H9 (cell line): ENCODE measurements at regions not wholly inside any gene's neighbourhood (a gene's known extent, or its start where the extent isn't known, plus 50 kb on each side); places are given as distances from the start of the nearest gene placed in this dataset.

Experiments
- DNase-seq: peaks from one replicate; pipeline ENCODE4 v3.0.0-alpha.2; 2017
- H2AFZ ChIP-seq: one replicate; pipeline ENCODE4 v1.6.1; 2013; ENCODE audit warnings: mild to moderate bottlenecking, low read length, control low read depth, moderate library complexity
- H2AK5ac ChIP-seq: 2 replicates; pipeline ENCODE4 v1.6.1; 2013; ENCODE audit warnings: low read length, control low read depth, mixed read lengths; ENCODE audit not compliant: insufficient read length
- H2BK120ac ChIP-seq: one replicate; pipeline ENCODE4 v1.6.1; 2013; ENCODE audit warnings: low read depth, mild to moderate bottlenecking, low read length, control low read depth, inconsistent platforms; ENCODE audit not compliant: poor library complexity, severe bottlenecking
- H2BK12ac ChIP-seq: 2 replicates; pipeline ENCODE4 v1.6.1; 2013; ENCODE audit warnings: low read length, control low read depth, mixed read lengths, low read depth; ENCODE audit not compliant: insufficient read length
- H2BK15ac ChIP-seq: 2 replicates; pipeline ENCODE4 v1.6.1; 2013; ENCODE audit warnings: low read depth, low read length, control low read depth
- H2BK20ac ChIP-seq: one replicate; pipeline ENCODE4 v1.6.1; 2013; ENCODE audit warnings: low read depth, mild to moderate bottlenecking, low read length, control low read depth, inconsistent platforms; ENCODE audit not compliant: poor library complexity, severe bottlenecking
- H2BK5ac ChIP-seq: 2 replicates; pipeline ENCODE4 v1.6.1; 2013; ENCODE audit warnings: low read length, control low read depth, mixed read lengths; ENCODE audit not compliant: insufficient read length
- H3K14ac ChIP-seq: 2 replicates; pipeline ENCODE4 v1.6.1; 2013; ENCODE audit warnings: low read length, control low read depth; ENCODE audit not compliant: insufficient read depth
- H3K18ac ChIP-seq: 2 replicates; pipeline ENCODE4 v1.6.1; 2013; ENCODE audit warnings: low read depth, mild to moderate bottlenecking, mixed read lengths, low read length, control low read depth; ENCODE audit not compliant: insufficient read length
- H3K23ac ChIP-seq: 2 replicates; pipeline ENCODE4 v1.6.1; 2013; ENCODE audit warnings: low read length, control low read depth, mixed read lengths, low read depth; ENCODE audit not compliant: insufficient read length
- H3K23me2 ChIP-seq: 2 replicates; pipeline ENCODE4 v1.6.1; 2013; ENCODE audit warnings: low read depth, mild to moderate bottlenecking, mixed read lengths, low read length, control low read depth; ENCODE audit not compliant: insufficient read length, poor library complexity, severe bottlenecking
- H3K27ac ChIP-seq: 2 replicates; pipeline ENCODE4 v1.5.1; 2013; ENCODE audit warnings: low read length, control low read depth, mixed read lengths, low read depth; ENCODE audit not compliant: insufficient read length
- H3K27me3 ChIP-seq: 2 replicates; pipeline ENCODE4 v1.6.1; 2013; ENCODE audit warnings: low read length, control low read depth, inconsistent platforms; ENCODE audit not compliant: insufficient read depth
- H3K4ac ChIP-seq: 2 replicates; pipeline ENCODE4 v1.6.1; 2013; ENCODE audit warnings: low read depth, mild to moderate bottlenecking, control low read depth, inconsistent platforms, low read length, moderate library complexity
- H3K4me1 ChIP-seq: 2 replicates; pipeline ENCODE4 v1.6.1; 2013; ENCODE audit warnings: low read length, control low read depth, inconsistent platforms; ENCODE audit not compliant: insufficient read depth
- H3K4me2 ChIP-seq: 2 replicates; pipeline ENCODE4 v1.6.1; 2013; ENCODE audit warnings: low read length, control low read depth, mixed read lengths; ENCODE audit not compliant: insufficient read length, insufficient read depth
- H3K56ac ChIP-seq: 2 replicates; pipeline ENCODE4 v1.6.1; 2013; ENCODE audit warnings: low read depth, mild to moderate bottlenecking, mixed read lengths, low read length, control low read depth; ENCODE audit not compliant: insufficient read length
- H3K79me1 ChIP-seq: 2 replicates; pipeline ENCODE4 v1.6.1; 2013; ENCODE audit warnings: low read depth, mild to moderate bottlenecking, moderate library complexity, low read length, control low read depth, inconsistent platforms; ENCODE audit not compliant: insufficient read depth, poor library complexity, severe bottlenecking
- H3K79me2 ChIP-seq: 2 replicates; pipeline ENCODE4 v1.6.1; 2013; ENCODE audit warnings: low read length, control low read depth, inconsistent platforms; ENCODE audit not compliant: insufficient read depth
- H3K9ac ChIP-seq: 2 replicates; pipeline ENCODE4 v1.6.1; 2013; ENCODE audit warnings: low read length, control low read depth, mixed read lengths; ENCODE audit not compliant: insufficient read length; ENCODE audit errors: extremely low read depth
- H3K9me3 ChIP-seq: one replicate; pipeline ENCODE4 v1.6.1; 2013; ENCODE audit warnings: low read depth, low read length, inconsistent platforms; ENCODE audit not compliant: control insufficient read depth
- H3T11ph ChIP-seq: one replicate; pipeline ENCODE4 v1.6.1; 2013; ENCODE audit warnings: mild to moderate bottlenecking, low read length, control low read depth, inconsistent platforms
- H4K20me1 ChIP-seq: one replicate; pipeline ENCODE4 v1.6.1; 2013; ENCODE audit not compliant: control insufficient read depth, insufficient read length, insufficient read depth
- H4K5ac ChIP-seq: 2 replicates; pipeline ENCODE4 v1.6.1; 2013; ENCODE audit warnings: low read depth, mild to moderate bottlenecking, mixed read lengths, low read length, control low read depth; ENCODE audit not compliant: insufficient read length
- H4K8ac ChIP-seq: replicated peaks from 2 replicates; pipeline ENCODE4 v1.6.1; 2013; ENCODE audit warnings: low read length, control low read depth, mixed read lengths, low read depth; ENCODE audit not compliant: insufficient read length
- H4K91ac ChIP-seq: 2 replicates; pipeline ENCODE4 v1.6.1; 2013; ENCODE audit warnings: low read depth, mild to moderate bottlenecking, moderate library complexity, mixed read lengths, low read length, control low read depth; ENCODE audit not compliant: insufficient read length
- H3K27ac Mint-ChIP-seq, 3 experiments: 2 replicates in 2 of 3; 3 replicates in 1 of 3; pipeline ENCODE4 v1.8.0; 2020 to 2021; ENCODE audit warnings: mixed read lengths in 3 of 3, mild to moderate bottlenecking in 1 of 3, moderate library complexity in 1 of 3
- H3K27me3 Mint-ChIP-seq: 2 replicates; pipeline ENCODE4 v1.8.0; 2021; ENCODE audit warnings: low read depth, mild to moderate bottlenecking, moderate library complexity, mixed read lengths
- H3K36me3 Mint-ChIP-seq, 3 experiments: 2 replicates in 2 of 3; 3 replicates in 1 of 3; pipeline ENCODE4 v1.8.0; 2020 to 2021; ENCODE audit warnings: low read depth in 3 of 3, mixed read lengths in 3 of 3; ENCODE audit not compliant: insufficient read depth in 1 of 3
- H3K4me1 Mint-ChIP-seq, 2 experiments: 2 replicates each; pipeline ENCODE4 v1.8.0; 2020; ENCODE audit warnings: mixed read lengths in 2 of 2
- H3K4me3 Mint-ChIP-seq, 2 experiments: 2 replicates in 1 of 2; 3 replicates in 1 of 2; pipeline ENCODE4 v1.8.0; 2020 to 2021; ENCODE audit warnings: mild to moderate bottlenecking in 2 of 2, mixed read lengths in 2 of 2, moderate library complexity in 1 of 2
- H3K9me3 Mint-ChIP-seq, 2 experiments: 2 replicates in 1 of 2; 3 replicates in 1 of 2; pipeline ENCODE4 v1.8.0; 2020; ENCODE audit warnings: mild to moderate bottlenecking in 2 of 2, mixed read lengths in 2 of 2, moderate library complexity in 1 of 2
- WGBS: extraction: QIAGEN DNeasy Blood & Tissue Kit; methylation state at CpG from one replicate; pipeline ENCODE4 v1.1.7; 2013; ENCODE audit warnings: missing lambda C conversion rate, low lambda C conversion rate, mixed read lengths; ENCODE audit not compliant: insufficient read length; ENCODE audit errors: extremely low coverage; 5-methylcytosine and 5-hydroxymethylcytosine counted together
- TF ChIP-seq, protein P1 (sequence below): fragments of 200-600 bp; sonication (generic); conservative IDR thresholded peaks from 3 replicates; pipeline ENCODE4 v1.8.0; 2021; ENCODE audit warnings: antibody characterized with exemption, mild to moderate bottlenecking

DNA sequence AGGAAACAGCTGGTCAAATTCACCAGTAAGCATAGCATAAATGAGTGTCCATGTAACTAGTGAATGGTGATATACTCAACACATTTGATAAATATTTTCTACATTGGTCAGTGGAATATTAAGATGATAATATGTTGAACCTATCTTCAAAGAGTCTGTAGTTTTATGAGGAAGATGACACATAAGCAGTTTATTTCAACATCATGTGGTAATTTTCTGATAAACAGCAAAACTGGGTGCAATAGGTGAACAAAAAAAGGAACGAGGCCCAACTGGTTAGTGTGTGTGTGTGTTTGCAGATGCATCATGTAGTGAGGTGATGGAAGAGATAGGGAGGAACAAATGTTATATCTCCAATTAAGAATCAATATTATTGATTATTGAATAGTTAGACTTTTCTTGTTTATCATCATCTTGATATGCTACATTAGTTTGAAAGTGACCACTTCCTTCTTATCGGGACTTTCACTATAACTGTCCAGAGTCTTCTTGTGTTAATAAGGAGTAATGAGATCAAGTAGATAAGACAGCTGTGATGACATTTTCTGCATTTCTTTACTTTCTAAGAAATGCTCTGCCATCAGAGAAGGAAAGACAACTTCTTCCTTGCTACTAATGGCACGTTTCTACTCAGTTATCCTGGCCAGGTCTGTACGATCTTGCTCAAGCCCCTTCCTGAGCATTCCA lies 270.7 kb downstream of the ETS1 start:
- Histone ChIP-seq H3K27ac (no peak overlapping the region), H3K9me3 (peaks cover 8% of the 10 kb centered on the region), H3K79me1 (no peaks in the 10 kb centered on the region), H3K4me2 (no peak overlapping the region), H2AK5ac (no peak overlapping the region), H3K18ac (no peak overlapping the region), H4K5ac (no peak overlapping the region), H3K27me3 (no peaks in the 10 kb centered on the region), H2BK15ac (no peak overlapping the region), H3K23ac (no peak overlapping the region), H3T11ph (no peak overlapping the region), H4K91ac (no peak overlapping the region), H3K4me1 (no peaks in the 10 kb centered on the region), H4K20me1 (no peaks in the 10 kb centered on the region), H2BK20ac (no peak overlapping the region), H3K14ac (no peak overlapping the region), H2BK5ac (no peak overlapping the region), H3K23me2 (no peaks in the 10 kb centered on the region), H3K9ac (no peak overlapping the region), H3K79me2 (no peaks in the 10 kb centered on the region), H2BK12ac (no peak overlapping the region), H3K56ac (no peak overlapping the region), H4K8ac (no peak overlapping the region), H2AFZ (no peak overlapping the region), H2BK120ac (no peak overlapping the region), H3K4ac (no peak overlapping the region)
- WGBS = no CpG with 5 or more reads among the region's 4 CpGs
- DNase-seq = no peak
- H3K27ac Mint-ChIP-seq = no peak overlapping the region
- H3K9me3 Mint-ChIP-seq = peaks cover 18 to 19% of the 10 kb centered on the region in 2 experiments
- TF ChIP-seq, protein P1, sequence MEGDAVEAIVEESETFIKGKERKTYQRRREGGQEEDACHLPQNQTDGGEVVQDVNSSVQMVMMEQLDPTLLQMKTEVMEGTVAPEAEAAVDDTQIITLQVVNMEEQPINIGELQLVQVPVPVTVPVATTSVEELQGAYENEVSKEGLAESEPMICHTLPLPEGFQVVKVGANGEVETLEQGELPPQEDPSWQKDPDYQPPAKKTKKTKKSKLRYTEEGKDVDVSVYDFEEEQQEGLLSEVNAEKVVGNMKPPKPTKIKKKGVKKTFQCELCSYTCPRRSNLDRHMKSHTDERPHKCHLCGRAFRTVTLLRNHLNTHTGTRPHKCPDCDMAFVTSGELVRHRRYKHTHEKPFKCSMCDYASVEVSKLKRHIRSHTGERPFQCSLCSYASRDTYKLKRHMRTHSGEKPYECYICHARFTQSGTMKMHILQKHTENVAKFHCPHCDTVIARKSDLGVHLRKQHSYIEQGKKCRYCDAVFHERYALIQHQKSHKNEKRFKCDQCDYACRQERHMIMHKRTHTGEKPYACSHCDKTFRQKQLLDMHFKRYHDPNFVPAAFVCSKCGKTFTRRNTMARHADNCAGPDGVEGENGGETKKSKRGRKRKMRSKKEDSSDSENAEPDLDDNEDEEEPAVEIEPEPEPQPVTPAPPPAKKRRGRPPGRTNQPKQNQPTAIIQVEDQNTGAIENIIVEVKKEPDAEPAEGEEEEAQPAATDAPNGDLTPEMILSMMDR = no peak
- H3K4me1 Mint-ChIP-seq = no peaks in the 10 kb centered on the region
- no peak overlapping the region for H3K4me3 Mint-ChIP-seq
- H3K36me3 Mint-ChIP-seq = peaks cover 11 to 19% (median 13%) of the 10 kb centered on the region in 3 experiments; a peak in 6 of 7 replicates
- H3K27me3 Mint-ChIP-seq = no peaks in the 10 kb centered on the region
